Mesothelial cell of epicardium (in vitro differentiated cells): ENCODE measurements at regions not wholly inside any gene's neighbourhood (a gene's known extent, or its start where the extent isn't known, plus 50 kb on each side); places are given as distances from the start of the nearest gene placed in this dataset.

Experiments
- DNase-seq, 2 experiments: peaks; one replicate each; pipeline ENCODE4 v3.0.0; 2021; ENCODE audit warnings: low spot score in 2 of 2; ENCODE audit not compliant: unreplicated experiment in 2 of 2
- H3K27ac Mint-ChIP-seq: 2 replicates; pipeline ENCODE4 v1.8.0; 2021; ENCODE audit warnings: mixed read lengths
- H3K27me3 Mint-ChIP-seq: 2 replicates; pipeline ENCODE4 v1.8.0; 2021; ENCODE audit warnings: low read depth, mixed read lengths
- H3K36me3 Mint-ChIP-seq: 2 replicates; pipeline ENCODE4 v1.8.0; 2021; ENCODE audit warnings: mixed read lengths
- H3K4me1 Mint-ChIP-seq: 2 replicates; pipeline ENCODE4 v1.8.0; 2021; ENCODE audit warnings: mixed read lengths
- H3K4me3 Mint-ChIP-seq: 2 replicates; pipeline ENCODE4 v1.8.0; 2021; ENCODE audit warnings: mild to moderate bottlenecking, moderate library complexity, mixed read lengths
- H3K9me3 Mint-ChIP-seq: 2 replicates; pipeline ENCODE4 v1.8.0; 2021; ENCODE audit warnings: mixed read lengths
- CTCF ChIP-seq: fragments of 200-600 bp; sonication (generic); IDR thresholded peaks from one replicate; pipeline ENCODE4 v1.5.0; 2021; ENCODE audit warnings: antibody characterized with exemption; ENCODE audit not compliant: unreplicated experiment

- TF ChIP-seq CTCF: no peak
These were observed 500.9 kb downstream of the ARL4A start for GRCh38 chr7:13188236-13188805.

GRCh38 chr7:13188922-13189321, 501.5 kb downstream of the ARL4A start:
- Mint-ChIP-seq H3K27ac (no peak overlapping the region), H3K9me3 (no peaks in the 10 kb centered on the region), H3K4me1 (peaks cover 22% of the 10 kb centered on the region), H3K27me3 (no peaks in the 10 kb centered on the region), H3K36me3 (no peaks in the 10 kb centered on the region), H3K4me3 (no peak overlapping the region)
- TF ChIP-seq CTCF: no peak
- no peak for DNase-seq

More at GRCh38 chr7:13188236-13188805, 500.9 kb downstream of the ARL4A start:
- no peak for DNase-seq
- H3K27ac Mint-ChIP-seq: no peak overlapping the region
- H3K36me3 Mint-ChIP-seq: no peaks in the 10 kb centered on the region
- H3K4me1 Mint-ChIP-seq: peaks cover 22% of the 10 kb centered on the region
- H3K4me3 Mint-ChIP-seq: no peak overlapping the region
- no peaks in the 10 kb centered on the region for H3K9me3 Mint-ChIP-seq
- no peaks in the 10 kb centered on the region for H3K27me3 Mint-ChIP-seq

GRCh38 chr7:13189668-13190067, 502.2 kb downstream of the ARL4A start:
- H3K4me1 Mint-ChIP-seq: peaks cover 22% of the 10 kb centered on the region
- no peak overlapping the region for H3K27ac Mint-ChIP-seq
- no peaks in the 10 kb centered on the region for H3K36me3 Mint-ChIP-seq
- no peak overlapping the region for H3K4me3 Mint-ChIP-seq
- DNase-seq: no peak
- no peaks in the 10 kb centered on the region for H3K9me3 Mint-ChIP-seq
- TF ChIP-seq CTCF: no peak
- H3K27me3 Mint-ChIP-seq: no peaks in the 10 kb centered on the region

- no peaks in the 10 kb centered on the region for H3K27me3 Mint-ChIP-seq
- H3K36me3 Mint-ChIP-seq: no peaks in the 10 kb centered on the region
- peaks cover 2% of the 10 kb centered on the region for H3K4me1 Mint-ChIP-seq
- no peak overlapping the region for H3K27ac Mint-ChIP-seq
- H3K9me3 Mint-ChIP-seq: peaks cover 8% of the 10 kb centered on the region
- no peak for DNase-seq
- TF ChIP-seq CTCF: no peak
- no peak overlapping the region for H3K4me3 Mint-ChIP-seq
These were observed 510.1 kb downstream of the ARL4A start for GRCh38 chr7:13197501-13197900.

- no peak for TF ChIP-seq CTCF
- DNase-seq: no peak
- Mint-ChIP-seq H3K27ac (no peak overlapping the region), H3K27me3 (no peaks in the 10 kb centered on the region), H3K4me3 (no peak overlapping the region), H3K36me3 (no peaks in the 10 kb centered on the region), H3K9me3 (peaks cover 8% of the 10 kb centered on the region), H3K4me1 (peaks cover 2% of the 10 kb centered on the region)
These were observed 510.6 kb downstream of the ARL4A start for GRCh38 chr7:13198036-13198435.

- Mint-ChIP-seq H3K9me3 (peaks cover 8% of the 10 kb centered on the region), H3K36me3 (no peaks in the 10 kb centered on the region), H3K27me3 (no peaks in the 10 kb centered on the region), H3K4me3 (no peak overlapping the region), H3K27ac (no peak overlapping the region), H3K4me1 (no peaks in the 10 kb centered on the region)
- no peak for DNase-seq
- no peak for TF ChIP-seq CTCF
These were observed 511.3 kb downstream of the ARL4A start for GRCh38 chr7:13198727-13199126.
